ENCODE measurements at regions not wholly inside any gene's neighbourhood (a gene's known extent, or its start where the extent isn't known, plus 50 kb on each side); places are given as distances from the start of the nearest gene placed in this dataset.

DNA sequence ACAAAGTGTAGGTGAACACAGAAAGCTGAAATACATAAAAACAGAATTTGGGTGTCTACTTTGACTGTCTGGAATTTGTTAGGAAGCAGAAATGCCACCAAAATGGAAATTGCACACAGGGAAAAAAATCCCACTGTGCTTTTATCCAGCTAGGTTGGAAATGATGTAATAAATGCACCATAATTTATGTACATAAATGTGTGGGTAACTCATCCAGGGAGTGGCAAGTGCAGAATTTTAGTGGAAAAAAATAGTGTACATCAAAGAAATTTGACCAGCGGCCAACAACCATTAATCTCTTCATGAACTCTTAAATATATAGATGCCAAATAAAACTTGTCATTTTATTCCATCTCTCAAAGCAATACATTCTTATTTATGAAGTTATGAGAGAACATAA, 105.6 kb downstream of the LLPH start:
- Histone ChIP-seq H3K9me1 (replicated peaks; ENCODE audit: control insufficient read depth, extremely low read depth, insufficient read depth, low read length) (no peaks in the 10 kb centered on the region), H3K27ac (ENCODE audit: insufficient read depth, low read depth, low read length) (no peak overlapping the region)
- POLR2A ChIA-PET, result no interaction called here

More for the DNA sequence above, 105.6 kb downstream of the LLPH start:
- Histone ChIP-seq H3K4me1 (ENCODE audit: control insufficient read depth, extremely low read depth, insufficient read depth, low read length) (no peaks in the 10 kb centered on the region), H3K4me3 (replicated peaks in 1 of 3; ENCODE audit: insufficient read depth in 1 of 3, low read depth in 1 of 3, low read length in 3 of 3) (no peak overlapping the region), H3K9me3 (replicated peaks; ENCODE audit: control insufficient read depth, insufficient read depth, low read length) (no peaks in the 10 kb centered on the region), H3K4me2 (ENCODE audit: insufficient read depth, low read length) (no peak overlapping the region), H3K27me3 (ENCODE audit: control insufficient read depth in 2 of 2, insufficient read depth in 2 of 2, low read length in 2 of 2) (peaks cover 2 to 7% of the 10 kb centered on the region in 2 experiments), H3K9ac (replicated peaks; ENCODE audit: extremely low read depth, insufficient read depth, low read length) (no peak overlapping the region), H3K36me3 (ENCODE audit: control insufficient read depth in 2 of 2, extremely low read depth in 1 of 2, insufficient read depth in 2 of 2, low read length in 2 of 2) (no peaks in the 10 kb centered on the region), H4K20me1 (replicated peaks; ENCODE audit: control insufficient read depth, extremely low read depth, insufficient read depth, low read length) (no peaks in the 10 kb centered on the region), H3K79me2 (ENCODE audit: control insufficient read depth, insufficient read depth, low read length) (no peaks in the 10 kb centered on the region), H2AFZ (ENCODE audit: low read depth, low read length) (no peak overlapping the region)
- dilution Hi-C loops (cut with MboI; ENCODE audit: extremely low pct_ligation_motif_present, low sequenced_read_pairs), result no loop called here
- intact Hi-C loops (cut with micrococcal nuclease), result no loop called here
- BruUV-seq (replicated peaks), result no TSS peak
- TF ChIP-seq MYC (IDR thresholded peaks at IDR 0.05; ENCODE audit: low read depth, low read length) (no peak), GATA2 (IDR thresholded peaks at IDR 0.05; ENCODE audit: insufficient read depth, insufficient read length, low read depth, low read length) (no peak), CTCF (IDR thresholded peaks at IDR 0.05; ENCODE audit: extremely low read depth in 1 of 2, insufficient read depth in 1 of 2, low read depth in 1 of 2, low read length in 2 of 2) (no peak), POLR2AphosphoS5 (IDR thresholded peaks at IDR 0.05; ENCODE audit: insufficient read depth, low read depth, low read length) (no peak), JUN (IDR thresholded peaks at IDR 0.05; ENCODE audit: borderline replicate concordance, insufficient read depth, insufficient read length, low read depth) (no peak), POLR2A (IDR thresholded peaks at IDR 0.05; ENCODE audit: low read depth, low read length) (no peak), EZH2 (IDR thresholded peaks at IDR 0.05; ENCODE audit: borderline replicate concordance, low read depth, low read length, severe bottlenecking) (no peak), MAX (IDR thresholded peaks at IDR 0.05; ENCODE audit: insufficient read depth, insufficient read length) (no peak), FOS (IDR thresholded peaks at IDR 0.05; ENCODE audit: borderline replicate concordance, insufficient read depth, low read length) (no peak)
- CTCF ChIA-PET, result interaction anchor here (2.2 kb wide), 1 partner anchor 11 kb away, joined by 8 read pairs; no protein-coding TSS in a partner anchor
- FAIRE-seq (no peak), DNase-seq (ENCODE audit: low read depth, low spot score) (no peak)
